Neuronal stem cell (in vitro differentiated cells): ENCODE measurements at regions not wholly inside any gene's neighbourhood (a gene's known extent, or its start where the extent isn't known, plus 50 kb on each side); places are given as distances from the start of the nearest gene placed in this dataset.
A peak's percentile ranks its signal among the peaks of the same experiment; 100 is the strongest.
"Not testable (repeated sequence)": the region's sequence is repeated elsewhere in the genome, so short reads cannot be mapped to it uniquely, and the experiment has no call there.

Experiments used
- DNase-seq: peaks from one replicate; pipeline ENCODE4 v3.0.0-alpha.2; 2013; ENCODE audit warnings: low spot score
- H2AFZ ChIP-seq: one replicate; pipeline ENCODE4 v1.6.1; 2013; ENCODE audit warnings: mild to moderate bottlenecking, low read length, inconsistent platforms
- H2AK5ac ChIP-seq: 2 replicates; pipeline ENCODE4 v1.6.1; 2013; ENCODE audit warnings: low read depth, mild to moderate bottlenecking, inconsistent platforms, low read length, moderate library complexity, mixed read lengths
- H2BK120ac ChIP-seq: 2 replicates; pipeline ENCODE4 v1.6.1; 2013; ENCODE audit warnings: low read depth, mild to moderate bottlenecking, inconsistent platforms, low read length, moderate library complexity, mixed read lengths
- H2BK12ac ChIP-seq: one replicate; pipeline ENCODE4 v1.6.1; 2013; ENCODE audit warnings: low read length, inconsistent platforms
- H2BK15ac ChIP-seq: 2 replicates; pipeline ENCODE4 v1.6.1; 2013; ENCODE audit warnings: mild to moderate bottlenecking, low read length, inconsistent platforms, mixed read lengths
- H2BK5ac ChIP-seq: one replicate; pipeline ENCODE4 v1.6.1; 2013; ENCODE audit warnings: inconsistent platforms, mild to moderate bottlenecking, low read length, moderate library complexity
- H3K14ac ChIP-seq: one replicate; pipeline ENCODE4 v1.6.1; 2013; ENCODE audit warnings: low read length, inconsistent platforms
- H3K18ac ChIP-seq: 2 replicates; pipeline ENCODE4 v1.6.1; 2013; ENCODE audit warnings: low read length, inconsistent platforms
- H3K23ac ChIP-seq: 2 replicates; pipeline ENCODE4 v1.6.1; 2013; ENCODE audit warnings: low read depth, mild to moderate bottlenecking, mixed read lengths, low read length, inconsistent platforms; ENCODE audit not compliant: poor library complexity
- H3K27ac ChIP-seq: replicated peaks from 3 replicates; pipeline ENCODE4 v1.5.1; 2013; ENCODE audit warnings: low read length, inconsistent platforms
- H3K27me3 ChIP-seq, 3 experiments: 2 replicates each; pipeline ENCODE4 v1.6.1; 2013; ENCODE audit warnings: low read length in 3 of 3, mild to moderate bottlenecking in 2 of 3, inconsistent platforms in 1 of 3, low read depth in 1 of 3, mixed read lengths in 1 of 3, moderate library complexity in 1 of 3; ENCODE audit not compliant: control insufficient read depth in 3 of 3, insufficient read depth in 3 of 3
- H3K36me3 ChIP-seq, 2 donors: replicated peaks in 1 of 2; 2 replicates each; pipeline ENCODE4 v1.6.1; 2013; ENCODE audit warnings: low read length in 2 of 2; ENCODE audit not compliant: control insufficient read depth in 2 of 2, insufficient read depth in 2 of 2
- H3K4ac ChIP-seq: 2 replicates; pipeline ENCODE4 v1.6.1; 2013; ENCODE audit warnings: inconsistent platforms, mild to moderate bottlenecking, low read length, moderate library complexity
- H3K4me1 ChIP-seq, 2 donors: 1 replicate in 1 of 2; 2 replicates in 1 of 2; pipeline ENCODE4 v1.6.1; 2013; ENCODE audit warnings: low read length in 2 of 2, low read depth in 1 of 2; ENCODE audit not compliant: control insufficient read depth in 2 of 2, insufficient read depth in 1 of 2
- H3K4me2 ChIP-seq: one replicate; pipeline ENCODE4 v1.6.1; 2013; ENCODE audit warnings: mild to moderate bottlenecking, low read length, inconsistent platforms; ENCODE audit not compliant: insufficient read depth, poor library complexity, severe bottlenecking
- H3K4me3 ChIP-seq, 2 donors: 2 replicates each; pipeline ENCODE4 v1.5.1; 2013; ENCODE audit warnings: low read length in 2 of 2, mild to moderate bottlenecking in 2 of 2, inconsistent platforms in 1 of 2, moderate library complexity in 1 of 2
- H3K79me1 ChIP-seq: one replicate; pipeline ENCODE4 v1.6.1; 2013; ENCODE audit warnings: low read depth, mild to moderate bottlenecking, inconsistent platforms, low read length, moderate library complexity
- H3K9ac ChIP-seq: one replicate; pipeline ENCODE4 v1.6.1; 2013; ENCODE audit warnings: mild to moderate bottlenecking, low read depth, low read length, inconsistent platforms; ENCODE audit not compliant: poor library complexity
- H3K9me3 ChIP-seq, 2 donors: replicated peaks in 1 of 2; 2 replicates each; pipeline versions ENCODE3 to v1.6.1; 2013; ENCODE audit warnings: low read length in 2 of 2, mild to moderate bottlenecking in 2 of 2, inconsistent platforms in 1 of 2, low read depth in 1 of 2, mixed read lengths in 1 of 2, moderate library complexity in 1 of 2; ENCODE audit not compliant: control insufficient read depth in 2 of 2, insufficient read depth in 1 of 2
- H4K8ac ChIP-seq: one replicate; pipeline ENCODE4 v1.6.1; 2013; ENCODE audit warnings: low read depth, mild to moderate bottlenecking, inconsistent platforms, low read length, moderate library complexity
- H4K91ac ChIP-seq: one replicate; pipeline ENCODE4 v1.6.1; 2013; ENCODE audit warnings: low read length, low read depth, mild to moderate bottlenecking, inconsistent platforms; ENCODE audit not compliant: poor library complexity
- WGBS, 2 donors: extraction: QIAGEN DNeasy Blood & Tissue Kit; methylation state at CpG; one replicate each; pipeline ENCODE4 v1.1.7; 2013; ENCODE audit warnings: missing lambda C conversion rate in 2 of 2, mixed read lengths in 1 of 2; ENCODE audit not compliant: insufficient read length in 2 of 2, insufficient replicate concordance in 1 of 2; ENCODE audit errors: extremely low coverage in 2 of 2; 5-methylcytosine and 5-hydroxymethylcytosine counted together

DNA sequence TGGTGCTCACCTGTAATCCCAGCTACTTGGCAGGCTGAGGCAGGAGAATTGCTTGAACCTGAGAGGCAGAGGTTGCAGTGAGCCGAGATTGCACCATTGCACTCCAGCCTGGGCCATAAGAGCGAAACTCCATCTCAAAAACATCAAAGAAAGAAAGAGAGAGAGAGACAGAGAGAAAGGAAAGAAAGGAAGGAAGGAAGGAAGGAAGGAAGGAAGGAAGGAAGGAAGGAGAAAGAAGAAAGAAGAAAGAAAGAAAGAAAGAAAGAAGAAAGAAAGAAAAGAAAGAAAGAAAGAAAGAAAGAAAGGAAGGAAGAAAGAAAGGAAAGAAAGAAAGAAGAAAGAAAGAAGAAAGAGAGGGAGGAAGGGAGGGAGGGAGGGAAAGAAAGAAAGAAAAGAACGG lies 69.4 kb upstream of the SLC25A33 start:
- H3K4me3 ChIP-seq, H2BK5ac ChIP-seq, H2BK15ac ChIP-seq, H3K27ac ChIP-seq, H3K9ac ChIP-seq, H3K9me3 ChIP-seq, H3K36me3 ChIP-seq, H3K14ac ChIP-seq, H4K91ac ChIP-seq, H3K4me1 ChIP-seq, H2BK120ac ChIP-seq, H3K4me2 ChIP-seq, DNase-seq, H2BK12ac ChIP-seq, H3K18ac ChIP-seq, H2AK5ac ChIP-seq, H3K23ac ChIP-seq, H4K8ac ChIP-seq, H3K79me1 ChIP-seq, H2AFZ ChIP-seq, H3K4ac ChIP-seq: not testable (repeated sequence)
- H3K27me3 ChIP-seq: peaks cover 0 to 19% (median 0%) of the 10 kb centered on the region in 3 experiments
- no CpG with 5 or more reads among the region's 3 CpGs for WGBS, 2 donors

DNA sequence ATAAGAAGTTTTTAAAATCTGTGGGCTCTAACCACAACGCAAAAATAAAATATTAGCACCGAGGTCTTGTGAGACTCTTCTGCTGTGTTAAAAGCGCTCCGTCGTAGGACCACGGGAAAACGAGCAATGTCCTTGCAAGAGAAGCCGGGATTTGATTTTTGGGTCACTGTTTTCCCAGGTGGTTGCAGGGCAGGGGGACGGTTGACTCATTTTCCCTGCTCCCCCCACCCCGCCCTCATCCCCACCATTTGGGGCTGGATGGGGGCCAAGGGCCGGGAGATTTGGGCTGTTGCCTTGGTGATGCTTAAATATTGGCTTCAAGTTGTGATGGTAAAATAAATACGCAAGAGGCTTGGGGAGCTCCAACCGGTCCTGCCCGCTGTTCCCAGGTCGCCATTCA lies 67.6 kb upstream of the SLC25A33 start:
- DNase-seq: no peak
- H3K18ac ChIP-seq: no peak overlapping the region
- H3K36me3 ChIP-seq: no peaks in the 10 kb centered on the region
- H3K9me3 ChIP-seq: peaks cover 0 to 2% of the 10 kb centered on the region in 2 donors
- H3K27ac ChIP-seq: no peak overlapping the region
- no peak overlapping the region for H3K23ac ChIP-seq
- H3K4me2 ChIP-seq: no peak overlapping the region
- H2BK5ac ChIP-seq: no peak overlapping the region
- H4K8ac ChIP-seq: no peak overlapping the region
- H2AK5ac ChIP-seq: no peak overlapping the region
- no peaks in the 10 kb centered on the region for H3K79me1 ChIP-seq
- no peak overlapping the region for H3K9ac ChIP-seq
- no peaks in the 10 kb centered on the region for H3K4me1 ChIP-seq
- H2BK15ac ChIP-seq: no peak overlapping the region
- peaks cover 0 to 21% (median 0%) of the 10 kb centered on the region in 3 experiments for H3K27me3 ChIP-seq
- no peak overlapping the region for H2BK12ac ChIP-seq
- H3K4me3 ChIP-seq: no peak overlapping the region
- WGBS, 2 donors: no CpG with 5 or more reads among the region's 15 CpGs
- H2AFZ ChIP-seq: no peak overlapping the region
- no peak overlapping the region for H3K14ac ChIP-seq
- no peak overlapping the region for H4K91ac ChIP-seq
- no peak overlapping the region for H2BK120ac ChIP-seq
- no peak overlapping the region for H3K4ac ChIP-seq

DNA sequence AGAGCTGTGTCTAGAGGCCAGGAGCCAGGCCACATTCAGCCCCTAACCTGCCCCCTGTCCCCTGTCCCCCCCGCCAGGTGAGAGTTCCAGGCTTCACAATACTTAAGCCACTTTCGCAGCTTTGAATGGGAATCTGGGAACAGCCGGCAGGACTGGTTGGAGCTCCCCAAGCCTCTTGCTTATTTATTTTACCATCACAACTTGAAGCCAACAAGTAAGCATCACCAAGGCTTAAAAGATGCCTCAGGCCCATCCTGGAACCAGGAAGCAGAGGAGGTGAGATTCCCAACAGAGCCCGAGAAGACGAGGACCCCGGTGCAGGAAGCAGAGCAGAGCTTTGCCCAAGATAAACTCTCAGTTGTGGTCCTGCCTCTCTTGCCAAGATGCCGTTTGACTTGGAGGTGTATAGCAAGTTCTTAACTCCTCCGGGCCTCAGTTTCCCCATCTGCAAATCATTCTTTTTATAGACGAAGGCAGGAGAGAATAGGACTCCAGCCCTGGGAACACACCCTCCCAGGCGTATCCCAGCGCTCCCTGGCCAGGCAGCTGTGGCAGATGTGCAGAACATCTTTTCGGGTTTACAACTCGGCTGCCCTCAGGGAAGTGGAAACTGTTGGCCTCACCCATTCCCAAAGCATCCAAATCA lies 66.8 kb upstream of the SLC25A33 start:
- H4K8ac ChIP-seq: no peak overlapping the region
- H2BK120ac ChIP-seq: no peak overlapping the region
- no peaks in the 10 kb centered on the region for H3K79me1 ChIP-seq
- H3K23ac ChIP-seq: no peak overlapping the region
- DNase-seq: no peak
- H3K27ac ChIP-seq: no peak overlapping the region
- H3K9ac ChIP-seq: no peak overlapping the region
- H3K4me3 ChIP-seq: no peak overlapping the region
- no peak overlapping the region for H3K18ac ChIP-seq
- no peak overlapping the region for H4K91ac ChIP-seq
- no peaks in the 10 kb centered on the region for H3K4me1 ChIP-seq
- H2AK5ac ChIP-seq: no peak overlapping the region
- H3K4me2 ChIP-seq: no peak overlapping the region
- H3K36me3 ChIP-seq: no peaks in the 10 kb centered on the region
- WGBS, 2 donors: no CpG with 5 or more reads among the region's 13 CpGs
- H2BK15ac ChIP-seq: no peak overlapping the region
- H3K9me3 ChIP-seq: peaks cover 0 to 2% of the 10 kb centered on the region in 2 donors
- H3K4ac ChIP-seq: no peak overlapping the region
- no peak overlapping the region for H2BK12ac ChIP-seq
- H2BK5ac ChIP-seq: no peak overlapping the region
- H2AFZ ChIP-seq: no peak overlapping the region
- no peak overlapping the region for H3K14ac ChIP-seq
- peaks cover 0 to 18% (median 0%) of the 10 kb centered on the region in 3 experiments for H3K27me3 ChIP-seq

DNA sequence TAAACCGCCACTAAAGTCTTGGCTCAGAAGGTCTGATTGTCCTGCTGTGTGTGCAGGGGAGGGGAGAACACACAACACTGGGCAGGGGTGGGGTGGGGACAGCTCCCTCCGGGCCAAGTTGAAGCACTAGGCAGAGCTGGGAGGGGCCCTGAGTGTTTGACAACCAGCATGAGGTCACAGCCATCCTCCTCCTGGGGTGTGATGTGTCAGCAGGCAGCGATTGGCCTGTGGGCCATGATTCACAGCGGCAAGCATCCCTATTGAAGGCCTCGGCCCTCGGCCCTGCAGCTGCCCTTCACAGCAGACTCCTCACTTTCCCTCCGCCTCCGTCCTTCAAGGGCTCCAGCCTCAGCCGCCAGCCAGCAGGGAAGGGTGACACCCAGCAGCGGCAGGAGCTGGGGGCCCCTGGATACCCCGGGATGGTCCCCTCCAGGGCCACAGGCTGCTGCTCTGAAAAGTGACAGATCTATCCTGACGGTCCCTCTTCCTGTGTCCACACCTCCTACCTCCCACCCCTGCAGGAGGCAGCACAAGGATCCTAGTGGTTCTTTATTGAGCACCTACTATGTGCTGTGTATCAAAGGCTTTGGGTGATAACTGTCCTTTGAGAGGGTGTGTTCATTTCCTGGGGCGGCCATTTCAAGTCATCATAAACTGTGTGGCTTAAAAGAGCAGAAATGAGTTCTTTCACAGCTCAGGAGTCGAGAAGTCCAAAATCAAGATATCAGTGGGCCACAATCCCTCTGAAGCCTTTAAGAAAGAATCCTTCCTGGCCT lies 66.0 kb upstream of the SLC25A33 start:
- H2BK15ac ChIP-seq: no peak overlapping the region
- peaks cover 0 to 5% of the 10 kb centered on the region in 2 donors for H3K9me3 ChIP-seq
- H3K4me1 ChIP-seq: peaks cover 0 to 2% of the 10 kb centered on the region in 2 donors
- peaks cover 0 to 2% of the 10 kb centered on the region in 2 donors for H3K36me3 ChIP-seq
- DNase-seq: no peak
- no peak overlapping the region for H3K18ac ChIP-seq
- H3K27me3 ChIP-seq: peaks cover 0 to 14% (median 0%) of the 10 kb centered on the region in 3 experiments
- WGBS, 2 donors: no CpG with 5 or more reads among the region's 14 CpGs
- H2BK5ac ChIP-seq: no peak overlapping the region
- no peak overlapping the region for H2BK12ac ChIP-seq
- no peak overlapping the region for H3K4ac ChIP-seq
- H3K4me2 ChIP-seq: no peak overlapping the region
- peak overlapping the region; percentile 71 for H2AK5ac ChIP-seq
- no peak overlapping the region for H4K8ac ChIP-seq
- H3K9ac ChIP-seq: no peak overlapping the region
- H3K23ac ChIP-seq: no peak overlapping the region
- H3K27ac ChIP-seq: no peak overlapping the region
- H3K4me3 ChIP-seq: no peak overlapping the region
- no peak overlapping the region for H2AFZ ChIP-seq
- no peak overlapping the region for H3K14ac ChIP-seq
- no peaks in the 10 kb centered on the region for H3K79me1 ChIP-seq
- H4K91ac ChIP-seq: no peak overlapping the region
- no peak overlapping the region for H2BK120ac ChIP-seq
